BE2C (cell line): ENCODE measurements at regions not wholly inside any gene's neighbourhood (a gene's known extent, or its start where the extent isn't known, plus 50 kb on each side); places are given as distances from the start of the nearest gene placed in this dataset.

ENCODE experiments used
- DNase-seq: peaks from one replicate; pipeline ENCODE4 v3.0.0-alpha.2; 2020
- H3K27me3 ChIP-seq: fragments of 250-450 bp; sonication (Bioruptor Pico); 2 replicates; pipeline ENCODE4 v1.5.1; 2020; ENCODE audit warnings: mild to moderate bottlenecking
- H3K36me3 ChIP-seq: fragments of 250-450 bp; sonication (Bioruptor Pico); 2 replicates; pipeline ENCODE4 v1.5.1; 2020; ENCODE audit warnings: mild to moderate bottlenecking
- H3K4me1 ChIP-seq: fragments of 250-450 bp; sonication (Bioruptor Pico); 2 replicates; pipeline ENCODE4 v1.5.1; 2020
- H3K4me3 ChIP-seq: 2 replicates; pipeline ENCODE4 v1.5.1; 2011; ENCODE audit warnings: low read depth, low read length
- H3K9me3 ChIP-seq: fragments of 250-450 bp; sonication (Bioruptor Pico); 2 replicates; pipeline ENCODE4 v1.5.1; 2020
- CTCF ChIP-seq: IDR thresholded peaks from 2 replicates; pipeline ENCODE4 v1.5.1; 2012; ENCODE audit warnings: mild to moderate bottlenecking, low read depth, low read length

GRCh38 chr12:94781835-94782234, 131.5 kb upstream of the TMCC3 start:
- no peaks in the 10 kb centered on the region for H3K9me3 ChIP-seq
- H3K27me3 ChIP-seq: no peaks in the 10 kb centered on the region
- no peak for TF ChIP-seq CTCF
- no peak overlapping the region for H3K4me3 ChIP-seq
- H3K4me1 ChIP-seq: no peaks in the 10 kb centered on the region
- H3K36me3 ChIP-seq: no peaks in the 10 kb centered on the region
- DNase-seq: no peak

GRCh38 chr12:94779485-94779884, 129.1 kb upstream of the TMCC3 start:
- H3K4me3 ChIP-seq: no peak overlapping the region
- H3K9me3 ChIP-seq: no peaks in the 10 kb centered on the region
- no peak for TF ChIP-seq CTCF
- H3K36me3 ChIP-seq: no peaks in the 10 kb centered on the region
- H3K4me1 ChIP-seq: no peaks in the 10 kb centered on the region
- no peak for DNase-seq
- no peaks in the 10 kb centered on the region for H3K27me3 ChIP-seq

- Histone ChIP-seq H3K27me3 (peaks cover 4% of the 10 kb centered on the region; the same call in 1 of the 2 replicates), H3K4me1 (no peaks in the 10 kb centered on the region), H3K4me3 (no peak overlapping the region), H3K9me3 (no peaks in the 10 kb centered on the region), H3K36me3 (no peaks in the 10 kb centered on the region)
- no peak for TF ChIP-seq CTCF
- DNase-seq: no peak
Observed at GRCh38 chr12:94777936-94778335, 127.6 kb upstream of the TMCC3 start.

- peaks cover 4% of the 10 kb centered on the region; the same call in 1 of the 2 replicates for H3K27me3 ChIP-seq
- no peaks in the 10 kb centered on the region for H3K4me1 ChIP-seq
- no peak for TF ChIP-seq CTCF
- DNase-seq: no peak
- H3K4me3 ChIP-seq: no peak overlapping the region
- H3K9me3 ChIP-seq: no peaks in the 10 kb centered on the region
- H3K36me3 ChIP-seq: no peaks in the 10 kb centered on the region
Observed at GRCh38 chr12:94775710-94776109, 125.4 kb upstream of the TMCC3 start.

- Histone ChIP-seq H3K27me3 (peaks cover 4% of the 10 kb centered on the region), H3K4me1 (no peaks in the 10 kb centered on the region), H3K9me3 (no peaks in the 10 kb centered on the region), H3K4me3 (no peak overlapping the region), H3K36me3 (no peaks in the 10 kb centered on the region)
- no peak for DNase-seq
- TF ChIP-seq CTCF: no peak
Observed at GRCh38 chr12:94771741-94772140, 121.4 kb upstream of the TMCC3 start.

- no peaks in the 10 kb centered on the region for H3K9me3 ChIP-seq
- no peaks in the 10 kb centered on the region for H3K4me1 ChIP-seq
- DNase-seq: no peak
- no peaks in the 10 kb centered on the region for H3K36me3 ChIP-seq
- TF ChIP-seq CTCF: no peak
- no peak overlapping the region for H3K4me3 ChIP-seq
- peaks cover 4% of the 10 kb centered on the region for H3K27me3 ChIP-seq
Observed at GRCh38 chr12:94771199-94771598, 120.8 kb upstream of the TMCC3 start.
